Endothelial cell (in vitro differentiated cells): ENCODE measurements at regions not wholly inside any gene's neighbourhood (a gene's known extent, or its start where the extent isn't known, plus 50 kb on each side); places are given as distances from the start of the nearest gene placed in this dataset.

Experiments
- DNase-seq: peaks from one replicate; pipeline ENCODE4 v3.0.0; 2021; ENCODE audit warnings: low spot score
- H3K27ac Mint-ChIP-seq: one replicate; pipeline ENCODE4 v1.8.0; 2021; ENCODE audit warnings: mixed read lengths, inconsistent platforms; ENCODE audit not compliant: unreplicated experiment
- H3K27me3 Mint-ChIP-seq: one replicate; pipeline ENCODE4 v1.8.0; 2021; ENCODE audit warnings: mild to moderate bottlenecking, moderate library complexity, mixed read lengths, inconsistent platforms; ENCODE audit not compliant: unreplicated experiment
- H3K36me3 Mint-ChIP-seq: one replicate; pipeline ENCODE4 v1.8.0; 2021; ENCODE audit warnings: mild to moderate bottlenecking, low read depth, mixed read lengths, inconsistent platforms; ENCODE audit not compliant: unreplicated experiment
- H3K4me1 Mint-ChIP-seq: one replicate; pipeline ENCODE4 v1.8.0; 2021; ENCODE audit warnings: mild to moderate bottlenecking, mixed read lengths, inconsistent platforms; ENCODE audit not compliant: unreplicated experiment
- H3K4me3 Mint-ChIP-seq: one replicate; pipeline ENCODE4 v1.8.0; 2021; ENCODE audit warnings: mild to moderate bottlenecking, mixed read lengths, inconsistent platforms; ENCODE audit not compliant: unreplicated experiment
- H3K9me3 Mint-ChIP-seq: one replicate; pipeline ENCODE4 v1.8.0; 2021; ENCODE audit warnings: mixed read lengths, inconsistent platforms; ENCODE audit not compliant: unreplicated experiment
- CTCF ChIP-seq: fragments of 200-600 bp; sonication (generic); IDR thresholded peaks from one replicate; pipeline ENCODE4 v1.5.0; 2021; ENCODE audit warnings: antibody characterized with exemption; ENCODE audit not compliant: unreplicated experiment

GRCh38 chr2:215487002-215487372 lies 51.1 kb upstream of the FN1 start:
- H3K36me3 Mint-ChIP-seq: no peaks in the 10 kb centered on the region
- H3K4me3 Mint-ChIP-seq: no peak overlapping the region
- no peaks in the 10 kb centered on the region for H3K27me3 Mint-ChIP-seq
- no peaks in the 10 kb centered on the region for H3K9me3 Mint-ChIP-seq
- H3K27ac Mint-ChIP-seq: no peak overlapping the region
- H3K4me1 Mint-ChIP-seq: no peaks in the 10 kb centered on the region
- no peak for TF ChIP-seq CTCF
- DNase-seq: no peak

- no peak for TF ChIP-seq CTCF
- Mint-ChIP-seq H3K27me3 (no peaks in the 10 kb centered on the region), H3K4me3 (no peak overlapping the region), H3K27ac (no peak overlapping the region), H3K9me3 (no peaks in the 10 kb centered on the region), H3K36me3 (no peaks in the 10 kb centered on the region), H3K4me1 (no peaks in the 10 kb centered on the region)
- DNase-seq: no peak
Observed at GRCh38 chr2:215486291-215487001, 50.6 kb upstream of the FN1 start.
